ENCODE measurements at regions not wholly inside any gene's neighbourhood (a gene's known extent, or its start where the extent isn't known, plus 50 kb on each side); places are given as distances from the start of the nearest gene placed in this dataset.

- TF ChIP-seq ZNF449 (tag by site-specific recombination; IDR thresholded peaks at IDR 0.05) = no peak
- TF ChIP-seq CTCF (tag by site-specific recombination; IDR thresholded peaks at IDR 0.05) = no peak
- no peak for TF ChIP-seq BCL11A (tag by site-specific recombination; IDR thresholded peaks at IDR 0.05; ENCODE audit: low read depth)
- TF ChIP-seq ZBTB1 (tag by site-specific recombination; IDR thresholded peaks at IDR 0.05) = no peak
- no peak for TF ChIP-seq ZNF335 (tag by site-specific recombination; conservative IDR thresholded peaks at IDR 0.05)
- no peak for TF ChIP-seq ZNF629 (tag by site-specific recombination; IDR thresholded peaks at IDR 0.05)
- TF ChIP-seq ZNF274 (IDR thresholded peaks at IDR 0.05; ENCODE audit: low read length) = no peak
- no peak for TF ChIP-seq ZNF274 (tag by site-specific recombination; IDR thresholded peaks at IDR 0.05; ENCODE audit: borderline replicate concordance)
- TF ChIP-seq ZNF239 (tag by site-specific recombination; IDR thresholded peaks at IDR 0.05) = no peak
- TF ChIP-seq ZNF561 (tag by site-specific recombination; IDR thresholded peaks at IDR 0.05; ENCODE audit: borderline replicate concordance) = no peak
- TF ChIP-seq, protein P1, sequence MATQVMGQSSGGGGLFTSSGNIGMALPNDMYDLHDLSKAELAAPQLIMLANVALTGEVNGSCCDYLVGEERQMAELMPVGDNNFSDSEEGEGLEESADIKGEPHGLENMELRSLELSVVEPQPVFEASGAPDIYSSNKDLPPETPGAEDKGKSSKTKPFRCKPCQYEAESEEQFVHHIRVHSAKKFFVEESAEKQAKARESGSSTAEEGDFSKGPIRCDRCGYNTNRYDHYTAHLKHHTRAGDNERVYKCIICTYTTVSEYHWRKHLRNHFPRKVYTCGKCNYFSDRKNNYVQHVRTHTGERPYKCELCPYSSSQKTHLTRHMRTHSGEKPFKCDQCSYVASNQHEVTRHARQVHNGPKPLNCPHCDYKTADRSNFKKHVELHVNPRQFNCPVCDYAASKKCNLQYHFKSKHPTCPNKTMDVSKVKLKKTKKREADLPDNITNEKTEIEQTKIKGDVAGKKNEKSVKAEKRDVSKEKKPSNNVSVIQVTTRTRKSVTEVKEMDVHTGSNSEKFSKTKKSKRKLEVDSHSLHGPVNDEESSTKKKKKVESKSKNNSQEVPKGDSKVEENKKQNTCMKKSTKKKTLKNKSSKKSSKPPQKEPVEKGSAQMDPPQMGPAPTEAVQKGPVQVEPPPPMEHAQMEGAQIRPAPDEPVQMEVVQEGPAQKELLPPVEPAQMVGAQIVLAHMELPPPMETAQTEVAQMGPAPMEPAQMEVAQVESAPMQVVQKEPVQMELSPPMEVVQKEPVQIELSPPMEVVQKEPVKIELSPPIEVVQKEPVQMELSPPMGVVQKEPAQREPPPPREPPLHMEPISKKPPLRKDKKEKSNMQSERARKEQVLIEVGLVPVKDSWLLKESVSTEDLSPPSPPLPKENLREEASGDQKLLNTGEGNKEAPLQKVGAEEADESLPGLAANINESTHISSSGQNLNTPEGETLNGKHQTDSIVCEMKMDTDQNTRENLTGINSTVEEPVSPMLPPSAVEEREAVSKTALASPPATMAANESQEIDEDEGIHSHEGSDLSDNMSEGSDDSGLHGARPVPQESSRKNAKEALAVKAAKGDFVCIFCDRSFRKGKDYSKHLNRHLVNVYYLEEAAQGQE (tag by site-specific recombination; IDR thresholded peaks at IDR 0.05) = no peak
- no peak for TF ChIP-seq ZNF501 (tag by site-specific recombination; IDR thresholded peaks at IDR 0.05)
- no peak for TF ChIP-seq ZFHX2 (tag by site-specific recombination; conservative IDR thresholded peaks at IDR 0.05)
- TF ChIP-seq ZSCAN4 (tag by site-specific recombination; IDR thresholded peaks at IDR 0.05) = no peak
- TF ChIP-seq KLF16 (tag by site-specific recombination; IDR thresholded peaks at IDR 0.05) = no peak
Measured at GRCh38 chrX:23103546-23103945, 103.8 kb downstream of the DDX53 start.

Measured in HEK293 (cell line).